ENCODE measurements at regions not wholly inside any gene's neighbourhood (a gene's known extent, or its start where the extent isn't known, plus 50 kb on each side); places are given as distances from the start of the nearest gene placed in this dataset.
"Not testable (repeated sequence)": the region's sequence is repeated elsewhere in the genome, so short reads cannot be mapped to it uniquely, and the experiment has no call there.

DNA sequence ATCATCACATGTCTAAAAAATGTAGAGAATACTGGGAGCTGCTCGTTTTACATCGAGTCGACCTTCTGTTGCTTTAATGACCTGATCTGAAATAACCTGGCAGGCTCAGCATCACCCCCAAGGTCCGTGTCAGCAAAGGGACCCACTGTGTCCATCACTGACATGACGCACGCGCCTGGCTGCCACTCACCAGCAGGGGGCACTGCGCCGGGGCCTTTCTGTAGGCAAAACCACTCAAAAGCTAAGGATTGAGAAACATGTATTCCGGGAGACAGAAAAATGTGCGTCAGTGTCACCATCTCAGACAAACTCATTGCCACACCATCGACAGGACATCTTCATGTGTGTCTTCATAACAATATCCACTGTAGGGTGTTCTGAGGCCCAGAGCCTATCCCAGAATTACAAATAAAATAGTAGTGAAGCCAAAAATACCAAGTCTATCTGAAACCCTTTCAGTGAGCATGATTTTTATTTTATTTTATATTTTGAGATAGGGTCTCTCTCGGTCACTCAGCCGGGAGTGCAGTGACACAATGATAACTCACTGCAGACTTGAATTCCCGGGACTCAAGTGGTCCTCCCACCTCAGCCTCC, 130.3 kb upstream of the LSM14A start:
- DNase-seq, result peak; percentile 1

DNA sequence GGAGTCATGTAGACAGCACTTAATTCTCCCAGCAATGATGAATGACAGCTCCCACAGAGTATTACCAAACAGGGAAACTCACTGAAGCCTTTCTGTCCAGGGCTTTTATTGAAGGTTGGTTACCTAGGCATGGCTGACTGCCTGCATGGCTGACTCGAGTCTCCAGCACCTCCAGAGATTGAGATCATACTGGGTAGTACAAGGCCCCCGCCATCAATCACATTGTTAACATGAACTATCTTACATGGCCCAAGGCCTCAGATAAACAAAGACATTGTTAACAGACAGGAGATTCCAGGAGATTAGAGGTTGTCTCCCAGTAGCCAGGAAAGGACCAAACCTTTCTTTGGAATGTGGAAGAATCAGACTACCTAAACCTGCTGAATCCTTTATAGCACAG, 128.3 kb upstream of the LSM14A start:
- no peak for DNase-seq

DNA sequence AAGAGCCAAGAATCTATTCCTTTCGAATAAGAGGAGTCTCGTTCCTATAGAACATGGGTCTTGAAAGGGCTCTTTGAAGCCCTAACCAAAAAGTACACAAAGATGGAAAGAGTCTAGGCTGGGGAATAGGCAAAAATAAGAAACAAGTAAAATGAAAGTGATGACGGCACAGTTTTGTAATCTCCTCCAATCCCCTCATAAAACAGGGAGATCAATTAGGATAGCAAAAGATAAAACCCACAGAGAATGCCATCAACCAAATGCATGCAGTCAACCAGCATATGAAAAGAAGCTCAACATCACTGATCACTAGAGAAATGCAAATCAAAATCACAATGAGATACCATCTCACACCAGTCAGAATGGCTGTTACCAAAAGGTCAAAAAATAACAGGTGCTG, 122.4 kb upstream of the LSM14A start:
- no peak for DNase-seq

DNA sequence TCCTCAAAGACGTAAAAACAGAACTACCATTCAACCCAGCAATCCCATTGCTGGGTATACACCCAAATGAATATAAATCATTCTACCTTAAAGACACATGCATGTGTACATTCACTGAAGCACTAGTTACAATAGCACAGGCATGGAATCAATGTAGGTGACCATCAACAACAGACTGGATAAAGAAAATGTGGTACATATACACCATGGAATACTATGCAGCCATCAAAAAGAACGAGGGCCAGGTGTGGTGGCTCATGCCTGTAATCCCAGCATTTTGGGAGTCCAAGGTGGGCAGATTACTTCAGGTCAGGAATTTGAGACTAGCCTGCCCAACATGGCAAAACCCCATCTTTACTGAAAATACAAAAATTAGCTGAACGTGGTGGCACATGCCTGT, 121.9 kb upstream of the LSM14A start:
- not testable (repeated sequence) for DNase-seq

DNA sequence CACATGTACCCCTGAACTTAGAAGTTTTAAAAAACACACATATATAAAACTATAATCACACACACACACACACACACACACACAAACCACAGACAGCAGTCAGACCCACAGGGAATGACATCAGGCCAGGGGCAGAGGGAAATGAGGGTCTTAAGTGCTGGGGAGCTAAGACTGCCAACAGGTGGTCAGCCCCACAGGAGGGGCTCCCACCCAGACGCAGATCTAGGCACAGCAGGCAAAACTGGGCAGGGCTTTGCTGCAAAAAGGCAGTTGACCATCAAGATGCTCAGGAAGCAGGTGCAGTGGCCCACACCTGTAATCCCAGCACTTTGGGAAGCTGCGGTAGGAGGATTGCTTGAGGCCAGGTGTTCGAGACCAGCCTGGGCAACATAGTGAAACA, 121.0 kb upstream of the LSM14A start:
- DNase-seq, result no peak

DNA sequence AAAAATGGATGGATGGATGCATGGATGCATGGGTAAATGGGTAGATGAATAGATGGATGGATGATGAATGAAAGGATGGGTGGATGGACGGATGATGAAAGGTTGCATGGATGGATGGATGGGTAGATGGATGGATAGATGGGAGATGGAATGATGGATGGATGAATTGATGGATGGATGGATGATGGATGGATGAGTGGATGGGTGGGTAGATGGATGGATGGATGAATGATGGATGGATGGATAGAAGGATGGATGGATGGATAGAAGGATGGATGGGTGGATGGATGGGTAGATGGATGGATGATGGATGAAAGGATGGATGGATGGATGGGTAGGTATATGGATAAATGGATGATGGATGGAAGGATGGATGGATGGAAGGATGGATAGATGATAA, 115.1 kb upstream of the LSM14A start:
- DNase-seq, result no peak

DNA sequence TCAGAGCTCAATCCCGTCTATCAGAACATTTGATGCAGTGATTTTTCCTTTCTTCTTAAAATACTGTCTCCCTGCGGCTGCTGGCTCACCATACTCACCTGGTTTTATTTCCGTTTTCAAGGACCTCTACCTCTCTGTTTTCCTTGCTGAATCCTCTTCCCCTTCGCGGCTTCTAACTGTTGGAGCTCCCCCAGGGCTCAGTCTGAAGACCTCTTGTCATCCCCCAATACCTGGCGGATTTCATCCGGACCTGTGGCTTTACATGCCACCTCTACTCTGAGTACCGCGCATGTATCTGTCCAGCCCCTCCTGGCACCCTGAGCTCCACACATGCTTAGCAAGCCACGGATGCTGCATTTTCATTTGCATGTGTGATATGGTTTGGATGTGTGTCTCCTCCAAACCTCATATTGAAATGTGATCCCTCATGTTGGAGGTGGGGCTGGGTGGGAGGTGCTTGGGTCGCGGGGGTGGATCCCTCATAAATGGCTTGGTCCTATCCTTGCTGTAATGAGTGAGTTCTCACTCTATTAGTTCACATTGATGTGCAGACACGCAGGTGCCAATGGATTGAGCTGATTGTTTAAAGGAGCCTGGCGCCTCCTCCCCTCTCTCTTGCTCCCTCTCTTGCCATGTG, 106.2 kb upstream of the LSM14A start:
- DNase-seq, result no peak

DNA sequence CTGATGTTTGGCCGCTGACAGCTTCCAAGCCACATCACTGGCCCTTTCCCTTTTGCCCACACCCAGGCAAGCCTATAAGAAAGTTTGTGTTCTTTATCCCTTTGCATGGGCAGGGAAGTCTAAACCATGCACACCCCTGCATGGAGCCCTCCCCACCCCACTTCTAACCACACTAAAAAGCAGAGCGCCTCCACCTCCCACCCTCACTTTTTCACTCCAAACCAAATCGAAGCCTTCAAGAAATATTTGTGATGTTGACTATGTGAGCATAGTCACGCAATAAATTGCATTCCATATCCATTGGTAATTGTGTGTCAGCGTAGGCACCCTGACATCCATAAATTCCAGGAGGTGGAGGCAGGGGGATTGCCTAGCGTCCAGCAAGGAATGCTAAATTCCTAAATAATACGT, 104.4 kb upstream of the LSM14A start:
- DNase-seq, result no peak

DNA sequence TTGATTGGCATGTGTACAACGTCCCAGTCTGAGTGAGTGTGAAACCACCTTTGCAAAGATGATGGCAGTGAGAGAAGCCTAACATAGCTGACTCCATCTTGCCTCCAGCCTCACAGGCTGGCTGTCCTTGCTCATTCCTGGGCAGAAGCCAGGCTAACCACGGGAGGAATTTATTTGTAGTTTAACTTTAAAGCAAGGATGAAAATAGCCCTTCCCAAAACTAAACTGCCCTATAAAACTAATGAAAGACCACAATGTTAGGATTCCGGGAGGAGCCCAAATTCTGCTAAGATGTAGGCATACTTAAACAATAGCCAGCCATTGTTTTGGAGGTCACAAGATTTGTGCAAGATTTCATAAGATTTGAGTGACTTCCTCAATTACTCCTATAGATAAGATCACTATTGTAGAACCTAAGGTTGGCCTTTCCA, 96.6 kb upstream of the LSM14A start:
- DNase-seq, result no peak

DNA sequence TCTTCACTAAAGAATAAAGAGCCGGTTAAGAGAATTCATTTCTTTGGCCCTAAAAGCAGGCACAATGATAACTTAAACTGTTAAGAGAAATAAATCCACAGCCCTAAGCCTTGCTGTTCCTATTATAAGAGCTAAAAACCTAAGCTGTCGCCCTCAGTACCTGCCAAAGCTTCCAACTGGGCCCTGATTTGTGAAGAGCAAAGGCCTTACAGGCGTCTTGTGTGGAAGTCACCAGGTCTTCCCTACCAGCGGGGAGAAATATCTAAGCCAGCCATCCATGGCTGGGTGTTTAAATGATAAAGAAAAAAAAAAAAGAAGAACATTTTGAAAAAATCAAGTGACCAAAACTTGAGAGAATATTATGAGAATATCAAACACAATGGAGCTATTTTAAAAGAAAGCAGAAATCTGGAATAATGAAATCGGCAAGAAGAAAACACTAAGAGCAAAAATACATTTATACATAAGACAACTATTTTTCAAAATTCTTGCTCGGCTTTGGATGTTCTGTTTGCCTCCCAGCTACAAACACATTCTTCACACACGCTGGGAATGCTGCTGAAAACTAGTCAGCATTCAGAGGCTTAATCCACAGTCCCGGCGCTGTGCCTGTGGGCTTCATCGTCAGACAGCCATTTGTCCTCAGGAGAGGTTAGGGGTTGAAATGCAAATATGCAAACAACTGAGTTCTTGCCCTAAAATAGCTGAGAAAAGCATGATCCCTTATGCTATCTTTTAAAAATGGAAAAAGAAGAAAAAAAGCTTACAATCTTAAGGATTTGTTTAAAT, 89.8 kb upstream of the LSM14A start:
- no peak for DNase-seq

DNA sequence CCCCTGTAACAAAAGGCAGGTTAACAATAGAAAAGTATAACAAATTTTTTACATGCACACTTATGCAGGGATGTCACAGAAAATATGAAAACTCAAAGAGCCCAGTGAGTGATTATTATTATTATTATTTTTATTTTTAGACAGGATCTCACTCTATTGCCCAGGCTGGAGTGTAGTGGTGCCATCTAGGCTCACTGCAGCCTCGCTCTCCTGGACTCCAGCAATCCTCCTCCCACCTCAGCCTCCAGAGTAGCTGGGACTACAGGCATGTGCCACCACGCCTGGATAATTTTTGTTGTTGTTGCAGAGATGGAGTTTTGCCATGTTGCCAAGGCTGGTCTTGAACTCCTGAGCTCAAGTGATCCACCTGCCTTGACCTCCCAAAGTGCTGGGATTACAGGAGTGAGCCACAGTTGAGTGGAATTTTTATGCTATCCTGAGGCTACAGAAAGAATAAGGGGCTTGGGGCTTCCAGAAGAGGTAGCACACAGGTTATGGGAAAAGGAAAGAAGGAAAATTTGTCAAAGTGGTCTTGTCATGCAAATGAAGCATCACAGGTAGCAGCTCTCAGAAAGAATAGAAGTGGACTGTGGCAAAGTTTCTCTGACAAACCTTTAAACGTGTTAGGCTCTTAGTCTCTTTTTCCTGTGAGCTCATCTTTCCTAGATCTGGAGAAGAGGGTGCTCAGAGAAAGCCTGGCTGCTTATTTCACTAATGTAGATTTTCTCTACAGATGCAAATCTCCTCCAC, 87.7 kb upstream of the LSM14A start:
- no peak for DNase-seq

DNA sequence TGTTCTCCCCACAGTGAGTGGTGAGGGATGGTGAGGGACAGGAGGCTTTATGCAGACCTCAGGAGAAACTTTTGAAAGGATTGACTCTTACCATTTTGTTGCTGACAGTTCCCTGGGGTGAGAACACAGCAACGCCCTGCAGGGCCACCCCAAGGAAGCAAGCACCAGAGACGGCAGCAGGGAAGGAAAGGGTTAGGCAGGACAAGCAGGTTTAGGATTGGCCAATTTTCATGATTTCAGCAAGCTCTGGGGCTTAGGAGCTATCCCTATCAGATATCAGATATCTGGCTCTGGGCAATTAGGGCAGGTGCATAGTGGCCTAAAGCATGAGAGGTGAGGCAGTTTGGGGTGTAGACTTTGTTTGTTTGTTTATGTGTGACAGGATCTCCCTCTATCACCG, 87.0 kb upstream of the LSM14A start:
- DNase-seq, result no peak

DNA sequence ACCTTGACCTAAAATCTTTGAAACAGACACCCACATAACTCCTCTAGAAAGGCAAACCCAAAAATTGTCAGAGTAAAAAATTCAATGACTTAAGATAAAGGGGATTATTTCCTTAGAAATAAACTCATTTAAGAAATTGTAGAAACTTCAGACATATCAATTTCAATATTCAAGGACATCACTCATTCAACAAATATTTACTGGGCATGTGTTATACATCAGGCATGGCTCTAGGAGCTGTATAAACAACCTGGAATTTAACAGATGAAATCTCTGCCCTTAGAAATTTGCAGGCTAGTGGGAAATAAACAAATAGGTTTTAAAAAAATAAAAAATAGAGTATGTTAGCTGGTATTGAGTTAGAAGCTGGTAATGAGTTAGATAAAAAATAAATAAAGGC, 84.0 kb upstream of the LSM14A start:
- no peak for DNase-seq

DNA sequence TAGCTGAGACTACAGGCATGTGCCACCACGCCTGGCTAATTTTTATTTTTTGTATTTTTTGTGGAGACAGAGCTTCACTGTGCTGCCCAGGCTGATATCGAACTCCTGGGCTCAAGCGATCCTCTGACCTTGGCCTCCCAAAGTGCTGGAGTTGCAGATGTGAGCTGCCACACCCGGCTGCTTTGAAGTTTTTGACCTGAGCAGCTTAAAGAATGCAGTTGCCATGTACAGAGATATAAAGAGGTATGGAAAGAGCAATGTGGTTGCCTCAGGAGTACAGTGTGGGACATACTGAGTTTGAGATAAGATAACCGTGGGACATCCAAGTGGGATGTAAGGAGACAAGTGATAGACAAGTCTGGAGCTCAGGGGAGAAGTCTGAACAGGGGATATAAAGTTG, 82.7 kb upstream of the LSM14A start:
- no peak for DNase-seq

DNA sequence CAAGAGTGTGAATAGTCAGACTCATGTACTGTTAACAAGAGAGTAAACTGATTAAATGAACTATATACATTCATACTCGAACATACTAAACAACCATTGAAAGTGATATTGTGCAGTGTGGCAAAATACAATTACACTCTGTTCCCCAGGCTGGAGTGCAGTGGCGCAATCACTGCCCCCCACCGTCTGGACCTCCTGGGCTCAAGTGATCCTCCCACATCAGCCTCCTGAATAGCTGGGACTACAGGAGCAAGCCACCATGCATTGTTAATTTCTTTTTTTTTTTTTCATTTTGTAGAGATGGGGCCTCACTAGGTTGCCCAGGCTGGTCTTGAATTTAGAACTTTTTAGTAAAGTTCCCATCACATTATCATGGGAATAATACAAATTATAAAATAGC, 77.3 kb upstream of the LSM14A start:
- no peak for DNase-seq

DNA sequence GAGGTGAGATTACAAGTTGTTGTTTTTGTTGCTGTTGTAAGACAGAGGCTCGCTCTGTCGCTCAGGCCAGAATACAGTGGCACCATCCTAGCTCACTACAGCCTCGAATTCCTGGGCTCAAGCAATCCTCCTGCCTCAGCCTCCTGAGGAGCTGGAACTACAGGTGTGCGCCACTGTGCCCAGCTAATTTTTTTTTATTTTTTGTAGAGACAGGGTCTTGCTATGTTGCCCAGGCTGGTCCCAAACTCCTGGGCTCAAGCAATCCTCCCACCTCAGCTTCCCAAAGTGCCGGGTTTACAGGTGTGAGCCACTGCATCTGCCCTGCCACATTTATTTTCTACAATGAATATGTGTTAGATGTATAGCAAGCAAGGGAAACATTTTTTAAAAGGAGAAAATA, 76.9 kb upstream of the LSM14A start:
- DNase-seq, result not testable (repeated sequence)

DNA sequence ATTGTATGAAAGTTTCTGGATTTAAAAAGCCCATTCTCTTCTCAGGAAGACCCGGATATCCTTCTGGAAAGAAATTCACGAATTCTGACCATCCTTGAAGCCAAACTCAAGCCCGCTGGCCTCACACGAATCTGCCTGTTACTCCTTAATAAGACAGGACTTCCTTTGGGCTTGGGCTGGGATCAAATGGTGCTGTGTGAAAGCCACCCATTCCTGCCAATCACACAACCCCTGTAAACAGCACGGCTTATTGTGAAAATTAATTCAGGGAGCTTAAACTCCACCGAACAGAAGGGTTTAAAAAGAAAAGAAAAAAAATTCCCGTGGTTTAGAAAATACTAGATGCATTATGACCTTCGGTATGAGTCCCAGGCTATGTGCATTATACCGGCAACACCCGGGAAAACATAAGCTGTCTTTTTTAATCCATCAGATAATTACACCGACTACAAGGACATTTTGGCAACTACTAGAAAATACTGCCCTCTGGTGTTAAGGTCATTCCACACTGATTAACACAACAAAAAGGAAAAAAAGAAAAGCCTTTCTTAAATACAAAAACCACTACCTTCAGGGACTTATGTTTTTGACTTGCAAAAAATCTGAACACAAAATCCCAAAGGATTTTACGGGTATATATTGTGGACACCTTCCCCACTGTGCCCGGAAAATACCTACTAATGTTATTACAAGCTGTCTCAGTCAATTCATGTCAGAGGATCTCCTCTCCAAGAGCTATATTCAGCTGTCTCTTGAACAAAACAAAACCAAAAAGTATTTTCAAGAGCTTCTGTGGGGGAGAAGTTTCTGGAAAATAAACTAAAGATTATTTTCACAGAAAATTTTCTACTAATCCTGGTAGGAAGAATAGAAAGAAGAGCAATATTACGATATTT, 76.0 kb upstream of the LSM14A start:
- DNase-seq, result peak; percentile 61

DNA sequence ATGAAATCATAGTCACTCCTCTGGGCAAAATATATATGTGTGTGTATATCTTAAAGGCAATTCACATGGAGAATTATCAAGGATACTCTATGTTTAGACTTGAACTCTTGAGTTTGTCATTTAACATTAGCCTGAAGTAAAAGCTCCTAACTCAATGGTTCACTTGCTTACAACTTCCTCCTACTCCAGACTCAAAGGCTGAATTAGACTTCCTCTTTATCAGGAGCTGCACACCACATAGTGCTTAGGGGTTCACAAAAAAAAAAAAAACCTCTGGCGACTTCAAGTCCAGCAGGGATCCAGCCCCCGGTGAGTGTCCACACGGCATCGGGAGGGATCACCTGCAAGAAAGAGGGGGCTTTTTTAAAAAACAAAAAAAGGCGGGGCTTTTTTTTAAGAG, 68.2 kb upstream of the LSM14A start:
- DNase-seq, result no peak

DNA sequence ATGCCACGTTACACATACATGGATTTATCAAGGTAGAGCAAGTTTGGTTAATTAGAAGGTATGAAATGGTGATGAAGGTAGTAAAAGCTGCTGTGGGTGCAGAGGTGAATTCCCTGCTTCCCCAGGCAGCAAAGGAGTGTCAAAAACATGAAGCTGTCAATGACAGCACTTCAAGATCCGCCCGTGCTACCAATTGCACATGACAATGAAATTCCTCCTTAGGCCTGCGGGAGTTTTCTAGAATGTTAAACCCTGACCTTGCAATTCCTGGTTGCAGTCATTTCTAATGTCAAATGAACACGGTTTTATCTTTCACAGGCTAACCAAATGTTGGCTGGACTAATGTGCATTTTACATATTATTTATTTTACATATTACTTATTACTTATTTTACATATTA, 67.7 kb upstream of the LSM14A start:
- no peak for DNase-seq

DNA sequence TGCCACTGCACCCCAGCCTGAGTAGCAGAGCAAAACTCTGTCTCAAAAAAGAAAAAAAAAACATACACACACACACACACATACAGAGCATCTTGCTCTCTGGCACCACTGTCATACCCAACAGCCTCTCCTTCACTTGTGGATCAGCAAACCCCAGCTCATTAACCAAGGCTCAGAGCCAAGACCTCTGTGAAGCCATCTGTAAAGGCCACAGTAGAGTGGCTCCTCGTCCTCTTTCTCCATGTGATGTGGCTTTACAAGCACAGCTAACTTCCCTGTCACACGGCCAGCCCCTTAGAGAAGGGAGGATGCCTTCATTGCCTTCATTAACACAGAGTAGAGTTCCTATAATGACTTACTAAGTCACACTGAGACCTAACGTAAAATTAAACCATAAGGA, 62.7 kb upstream of the LSM14A start:
- no peak for DNase-seq

DNA sequence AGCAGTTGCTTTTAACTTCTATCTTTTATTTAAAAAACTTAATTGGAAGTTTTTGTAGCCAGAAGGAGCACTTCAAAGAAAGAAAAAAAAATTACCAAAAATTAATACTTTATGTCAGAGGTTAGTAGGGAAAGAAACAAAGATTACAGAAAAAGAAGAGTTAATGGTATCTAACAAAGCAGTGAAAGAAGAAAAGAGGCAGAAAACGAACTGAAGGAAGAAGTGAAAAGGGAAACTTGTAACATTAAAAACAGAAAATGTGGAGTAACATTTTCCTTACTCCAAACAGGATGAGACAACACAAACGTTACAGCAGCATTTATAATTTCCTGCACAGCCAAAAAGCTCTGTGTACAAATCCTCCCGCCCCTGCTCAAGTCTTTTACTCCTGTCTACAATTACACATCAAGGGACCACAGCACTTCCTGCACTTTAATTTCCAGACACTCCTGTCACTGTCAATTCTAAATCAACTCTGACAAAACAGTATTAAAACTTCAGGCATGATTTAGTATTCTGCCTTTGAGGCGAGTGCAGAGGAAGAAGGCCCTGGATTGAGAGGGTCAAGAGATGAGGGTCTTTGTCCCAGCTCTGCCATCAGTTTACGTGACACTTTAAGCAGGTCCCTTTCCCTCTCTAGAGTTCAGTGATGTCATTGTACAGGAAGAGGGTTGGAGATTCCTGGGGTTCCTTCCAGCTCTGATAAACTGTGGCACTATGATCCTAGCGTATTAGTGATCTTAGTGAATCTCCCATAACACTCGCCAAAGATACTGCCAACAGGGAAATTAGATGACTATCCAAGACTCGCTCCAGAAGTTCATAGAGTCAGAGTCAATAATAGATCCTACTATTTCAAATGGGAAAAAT, 53.2 kb upstream of the LSM14A start:
- DNase-seq, result no peak

DNA sequence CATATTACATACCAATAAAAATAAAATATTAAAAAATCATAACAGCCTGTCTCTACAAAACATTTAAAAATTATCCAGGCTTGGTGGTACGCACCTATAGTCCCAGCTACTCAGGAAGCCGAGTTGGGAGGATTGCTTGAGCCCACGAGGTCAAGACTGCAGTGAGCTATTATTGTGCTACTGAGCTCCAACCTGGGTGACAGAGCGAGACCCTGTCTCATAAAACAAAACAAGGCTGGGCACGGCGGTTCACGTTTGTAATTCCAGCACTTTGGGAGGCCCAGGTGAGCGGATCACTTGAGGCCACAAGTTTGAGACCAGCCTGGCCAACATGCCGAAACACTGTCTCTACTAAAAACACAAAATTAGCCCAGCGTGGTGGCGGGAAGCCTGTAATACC, 52.2 kb upstream of the LSM14A start:
- no peak for DNase-seq

All from NCI-H1092 treated with DMSO at 0.1 percent for 48 hours (cell line).